Prostate gland (tissue), 2 donors: ENCODE measurements at regions not wholly inside any gene's neighbourhood (a gene's known extent, or its start where the extent isn't known, plus 50 kb on each side); places are given as distances from the start of the nearest gene placed in this dataset.

Experiments
- POLR2A ChIP-seq: fragments of 450-650 bp; IDR thresholded peaks from one replicate; pipeline ENCODE4 v1.6.1; 2016; ENCODE audit warnings: antibody characterized with exemption, mild to moderate bottlenecking
- TF ChIP-seq, protein P1 (sequence below), 4 experiments: fragments of 200-600 bp in 2 of 4; fragments of 450-650 bp in 2 of 4; sonication (generic) in 2 of 4; IDR thresholded peaks; 1 replicate in 3 of 4; 2 replicates in 1 of 4; pipeline ENCODE4 v1.5.1; 2016 to 2019; ENCODE audit warnings: antibody characterized with exemption in 4 of 4, mild to moderate bottlenecking in 2 of 4, moderate library complexity in 2 of 4

DNA sequence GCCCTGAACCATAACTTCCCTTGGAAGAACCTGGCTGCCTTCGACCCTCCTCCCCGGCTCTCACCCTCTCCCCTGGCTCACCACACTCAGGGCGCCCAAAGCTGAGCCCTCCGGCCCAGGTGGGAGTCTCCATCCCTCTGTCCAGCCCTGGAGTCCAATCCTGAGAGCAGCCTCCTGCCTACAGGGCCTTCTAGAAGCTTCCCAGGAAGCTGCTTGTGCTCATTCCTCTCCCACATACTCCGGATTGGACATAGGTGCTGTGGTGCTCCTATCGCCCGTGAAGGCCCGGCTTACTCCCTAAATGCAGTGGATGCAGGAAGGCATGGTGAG lies 1332.0 kb downstream of the BRD1 start:
- TF ChIP-seq, protein P1, sequence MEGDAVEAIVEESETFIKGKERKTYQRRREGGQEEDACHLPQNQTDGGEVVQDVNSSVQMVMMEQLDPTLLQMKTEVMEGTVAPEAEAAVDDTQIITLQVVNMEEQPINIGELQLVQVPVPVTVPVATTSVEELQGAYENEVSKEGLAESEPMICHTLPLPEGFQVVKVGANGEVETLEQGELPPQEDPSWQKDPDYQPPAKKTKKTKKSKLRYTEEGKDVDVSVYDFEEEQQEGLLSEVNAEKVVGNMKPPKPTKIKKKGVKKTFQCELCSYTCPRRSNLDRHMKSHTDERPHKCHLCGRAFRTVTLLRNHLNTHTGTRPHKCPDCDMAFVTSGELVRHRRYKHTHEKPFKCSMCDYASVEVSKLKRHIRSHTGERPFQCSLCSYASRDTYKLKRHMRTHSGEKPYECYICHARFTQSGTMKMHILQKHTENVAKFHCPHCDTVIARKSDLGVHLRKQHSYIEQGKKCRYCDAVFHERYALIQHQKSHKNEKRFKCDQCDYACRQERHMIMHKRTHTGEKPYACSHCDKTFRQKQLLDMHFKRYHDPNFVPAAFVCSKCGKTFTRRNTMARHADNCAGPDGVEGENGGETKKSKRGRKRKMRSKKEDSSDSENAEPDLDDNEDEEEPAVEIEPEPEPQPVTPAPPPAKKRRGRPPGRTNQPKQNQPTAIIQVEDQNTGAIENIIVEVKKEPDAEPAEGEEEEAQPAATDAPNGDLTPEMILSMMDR (IDR thresholded peaks at IDR 0.05): no peak
- no peak for TF ChIP-seq POLR2A
